GM21390 (cell line): ENCODE measurements at regions not wholly inside any gene's neighbourhood (a gene's known extent, or its start where the extent isn't known, plus 50 kb on each side); places are given as distances from the start of the nearest gene placed in this dataset.

Source experiments
- ATAC-seq: cut with Tn5 transposase; IDR thresholded peaks from one replicate; pipeline ENCODE4 v1.9.1; 2021; ENCODE audit not compliant: unreplicated experiment

- no peak for ATAC-seq
These were observed 139.9 kb downstream of the MRPL57 start for GRCh38 chr13:21316376-21316775.

GRCh38 chr13:21318891-21319532, 140.1 kb downstream of the ZDHHC20 start:
- no peak for ATAC-seq

GRCh38 chr13:21319869-21320641, 139.0 kb downstream of the ZDHHC20 start:
- no peak for ATAC-seq

- ATAC-seq, result no peak
These were observed 138.5 kb downstream of the ZDHHC20 start for GRCh38 chr13:21320642-21321034.

GRCh38 chr13:21321269-21321668, 137.8 kb downstream of the ZDHHC20 start:
- ATAC-seq, result no peak

GRCh38 chr13:21322327-21322965, 136.7 kb downstream of the ZDHHC20 start:
- no peak for ATAC-seq
